SK-N-SH (cell line): ENCODE measurements at regions not wholly inside any gene's neighbourhood (a gene's known extent, or its start where the extent isn't known, plus 50 kb on each side); places are given as distances from the start of the nearest gene placed in this dataset.

Experiments
- CTCF ChIA-PET: fragments of 300-600, 350-600 bp; formaldehyde crosslinking; extraction: SDS; loops from one replicate; lab custom pipeline; 2021; lab: Yijun Ruan, JAX
- POLR2A ChIA-PET: fragments of 350-600 bp; sonication (Branson Sonifier 250); formaldehyde crosslinking; extraction: SDS; loops from one replicate; lab custom pipeline; 2020; ENCODE audit warnings: antibody characterized with exemption, inconsistent platforms; lab: Yijun Ruan, JAX
- DNase-seq: peaks from one replicate; pipeline ENCODE4 v3.0.0; 2012
- H2AFZ ChIP-seq: fragments of 200-600 bp; sonication (generic); 2 replicates; pipeline ENCODE4 v1.8.1; 2016; ENCODE audit warnings: antibody characterized with exemption, mild to moderate bottlenecking, low read depth
- H3F3A ChIP-seq: fragments of 200-600 bp; sonication (generic); replicated peaks from 2 replicates; pipeline ENCODE3; 2016; ENCODE audit warnings: antibody characterized with exemption, mild to moderate bottlenecking; ENCODE audit not compliant: insufficient read depth
- H3K27ac ChIP-seq, 2 experiments: fragments of 200-500 bp in 1 of 2; fragments of 200-600 bp in 1 of 2; sonication (Bioruptor generic) in 1 of 2; sonication (generic), shearing (Covaris generic) in 1 of 2; 2 replicates each; pipeline versions ENCODE4 v1.5.1 to v1.6.1; 2014 to 2016; ENCODE audit warnings: low read depth in 2 of 2, inconsistent platforms in 1 of 2, low read length in 1 of 2, mild to moderate bottlenecking in 1 of 2, mixed read lengths in 1 of 2
- H3K27me3 ChIP-seq: fragments of 200-600 bp; sonication (generic), shearing (Covaris generic); 2 replicates; pipeline ENCODE4 v1.6.1; 2016; ENCODE audit warnings: mixed run types; ENCODE audit not compliant: insufficient read depth
- H3K36me3 ChIP-seq, 2 experiments: fragments of 200-500 bp in 1 of 2; fragments of 200-600 bp in 1 of 2; sonication (Bioruptor generic) in 1 of 2; sonication (generic) in 1 of 2; replicated peaks in 1 of 2; 2 replicates each; pipeline versions ENCODE3 to v1.5.1; 2014 to 2016; ENCODE audit warnings: low read length in 1 of 2, mild to moderate bottlenecking in 1 of 2; ENCODE audit not compliant: insufficient read depth in 2 of 2, control insufficient read depth in 1 of 2
- H3K4me1 ChIP-seq, 2 experiments: fragments of 200-500 bp in 1 of 2; fragments of 200-600 bp in 1 of 2; sonication (Bioruptor generic) in 1 of 2; sonication (generic), shearing (Covaris generic) in 1 of 2; 2 replicates each; pipeline versions ENCODE4 v1.5.1 to v1.6.1; 2014 to 2016; ENCODE audit warnings: low read depth in 1 of 2, low read length in 1 of 2, mixed run types in 1 of 2; ENCODE audit not compliant: insufficient read depth in 2 of 2, control insufficient read depth in 1 of 2
- H3K4me2 ChIP-seq: fragments of 200-600 bp; sonication (generic), shearing (Covaris generic); 2 replicates; pipeline ENCODE4 v1.6.1; 2017; ENCODE audit warnings: mixed run types
- H3K4me3 ChIP-seq, 2 experiments: fragments of 200-500 bp in 1 of 2; fragments of 200-600 bp in 1 of 2; sonication (Bioruptor generic) in 1 of 2; sonication (generic), shearing (Covaris generic) in 1 of 2; 2 replicates each; pipeline versions ENCODE4 v1.5.1 to v1.8.1; 2014 to 2016; ENCODE audit warnings: low read depth in 2 of 2, inconsistent platforms in 1 of 2, low read length in 1 of 2, mild to moderate bottlenecking in 1 of 2, mixed read lengths in 1 of 2, moderate library complexity in 1 of 2
- H3K79me2 ChIP-seq: fragments of 200-600 bp; sonication (generic); 2 replicates; pipeline ENCODE4 v1.8.1; 2017; ENCODE audit warnings: mild to moderate bottlenecking; ENCODE audit not compliant: insufficient read depth
- H3K9ac ChIP-seq: fragments of 200-600 bp; sonication (generic); 2 replicates; pipeline ENCODE4 v1.6.1; 2017; ENCODE audit warnings: mixed run types
- H3K9me2 ChIP-seq: fragments of 200-600 bp; sonication (generic); 2 replicates; pipeline ENCODE4 v1.6.1; 2017; ENCODE audit warnings: mixed run types
- H3K9me3 ChIP-seq: fragments of 200-600 bp; sonication (generic); 2 replicates; pipeline ENCODE4 v1.6.1; 2017; ENCODE audit warnings: mixed run types, mild to moderate bottlenecking, moderate library complexity
- H4K20me1 ChIP-seq: fragments of 200-600 bp; sonication (generic); 2 replicates; pipeline ENCODE4 v1.6.1; 2017; ENCODE audit warnings: mild to moderate bottlenecking, mixed run types; ENCODE audit not compliant: insufficient read depth
- CHD2 ChIP-seq: fragments of 150-350 bp; IDR thresholded peaks from 2 replicates; pipeline ENCODE4 v1.6.1; 2018; ENCODE audit warnings: low read length; ENCODE audit not compliant: partially characterized antibody
- ELF1 ChIP-seq: IDR thresholded peaks from 2 replicates; pipeline ENCODE4 v1.4.0; 2012
- EZH2phosphoT487 ChIP-seq: fragments of 200-600 bp; sonication (generic); IDR thresholded peaks from 2 replicates; pipeline ENCODE4 v1.6.1; 2017; ENCODE audit warnings: low read depth, mixed run types, mild to moderate bottlenecking, antibody characterized with exemption, moderate library complexity, borderline replicate concordance
- FOSL2 ChIP-seq: IDR thresholded peaks from 2 replicates; pipeline ENCODE4 v1.4.0; 2012; ENCODE audit warnings: low read depth, mild to moderate bottlenecking, moderate library complexity, borderline replicate concordance
- FOXM1 ChIP-seq: IDR thresholded peaks from 2 replicates; pipeline ENCODE4 v1.4.0; 2012; ENCODE audit warnings: low read depth, mild to moderate bottlenecking
- GATA2 ChIP-seq: sonication (generic); formaldehyde crosslinking; IDR thresholded peaks from 2 replicates; pipeline ENCODE4 v1.5.0; 2020; ENCODE audit warnings: mild to moderate bottlenecking, missing genetic modification reagents
- MEF2A ChIP-seq: IDR thresholded peaks from 2 replicates; pipeline ENCODE4 v1.4.0; 2012; ENCODE audit warnings: low read depth, borderline replicate concordance
- MXI1 ChIP-seq: IDR thresholded peaks from 2 replicates; pipeline ENCODE4 v1.6.1; 2012; ENCODE audit warnings: mild to moderate bottlenecking, low read depth, low read length, improper control_type of control experiment
- NRF1 ChIP-seq: IDR thresholded peaks from 2 replicates; pipeline ENCODE4 v1.6.1; 2012; ENCODE audit warnings: low read depth, mild to moderate bottlenecking, low read length
- SIN3A ChIP-seq: IDR thresholded peaks from 2 replicates; pipeline ENCODE4 v1.6.1; 2012; ENCODE audit warnings: low read depth, mild to moderate bottlenecking, low read length, moderate library complexity, borderline replicate concordance
- SMC3 ChIP-seq: IDR thresholded peaks from 2 replicates; pipeline ENCODE4 v1.6.1; 2012; ENCODE audit warnings: low read depth, low read length, improper control_type of control experiment
- TCF12 ChIP-seq: IDR thresholded peaks from 2 replicates; pipeline ENCODE4 v1.4.0; 2012
- TEAD4 ChIP-seq: IDR thresholded peaks from 2 replicates; pipeline ENCODE4 v1.4.0; 2012; ENCODE audit warnings: mild to moderate bottlenecking, borderline replicate concordance; ENCODE audit not compliant: insufficient read depth
- WGBS: methylation state at CpG from one replicate; pipeline ENCODE4 v1.1.6; 2017; ENCODE audit warnings: low lambda C conversion rate; 5-methylcytosine and 5-hydroxymethylcytosine counted together
- TF ChIP-seq, protein P1 (sequence below): fragments of 200-600 bp; sonication (generic); IDR thresholded peaks from 2 replicates; pipeline ENCODE4 v1.6.1; 2017; ENCODE audit warnings: antibody characterized with exemption, mild to moderate bottlenecking, moderate library complexity
- TF ChIP-seq, protein P2 (sequence below): fragments of 150-350 bp; IDR thresholded peaks from 2 replicates; pipeline ENCODE4 v1.6.1; 2017; ENCODE audit warnings: antibody characterized with exemption, low read length, low read depth, borderline replicate concordance
- TF ChIP-seq, protein P3 (sequence below): IDR thresholded peaks from 2 replicates; pipeline ENCODE4 v1.4.0; 2012; ENCODE audit warnings: low read depth, borderline replicate concordance
- TF ChIP-seq, protein P4 (sequence below): IDR thresholded peaks from 2 replicates; pipeline ENCODE4 v1.4.0; 2012; ENCODE audit warnings: low read depth, borderline replicate concordance

DNA sequence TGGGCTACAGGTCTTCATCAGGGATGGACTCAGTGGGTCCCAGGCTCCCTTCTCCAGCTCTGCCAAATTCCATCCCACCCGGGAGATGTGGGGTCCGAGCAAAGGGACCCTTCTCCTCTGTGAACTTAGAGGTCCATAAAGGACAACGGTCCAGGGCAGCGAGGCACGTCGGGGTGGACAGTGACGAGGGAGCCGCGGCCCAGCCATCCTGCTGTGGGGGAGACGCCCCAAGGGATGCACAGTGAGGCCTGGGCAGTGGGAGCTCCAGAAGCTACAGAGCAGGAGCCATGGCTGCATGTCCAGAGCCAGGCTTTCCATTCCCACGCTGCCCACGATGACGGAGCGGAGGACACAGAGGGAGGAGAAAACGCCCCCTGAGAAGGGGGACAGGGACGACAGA is 107.5 kb upstream of the PPP1R26 start (continued):
- TF ChIP-seq TCF12 (no peak), NRF1 (no peak), SIN3A (no peak), ELF1 (no peak), EZH2phosphoT487 (no peak)
- TF ChIP-seq, protein P1, sequence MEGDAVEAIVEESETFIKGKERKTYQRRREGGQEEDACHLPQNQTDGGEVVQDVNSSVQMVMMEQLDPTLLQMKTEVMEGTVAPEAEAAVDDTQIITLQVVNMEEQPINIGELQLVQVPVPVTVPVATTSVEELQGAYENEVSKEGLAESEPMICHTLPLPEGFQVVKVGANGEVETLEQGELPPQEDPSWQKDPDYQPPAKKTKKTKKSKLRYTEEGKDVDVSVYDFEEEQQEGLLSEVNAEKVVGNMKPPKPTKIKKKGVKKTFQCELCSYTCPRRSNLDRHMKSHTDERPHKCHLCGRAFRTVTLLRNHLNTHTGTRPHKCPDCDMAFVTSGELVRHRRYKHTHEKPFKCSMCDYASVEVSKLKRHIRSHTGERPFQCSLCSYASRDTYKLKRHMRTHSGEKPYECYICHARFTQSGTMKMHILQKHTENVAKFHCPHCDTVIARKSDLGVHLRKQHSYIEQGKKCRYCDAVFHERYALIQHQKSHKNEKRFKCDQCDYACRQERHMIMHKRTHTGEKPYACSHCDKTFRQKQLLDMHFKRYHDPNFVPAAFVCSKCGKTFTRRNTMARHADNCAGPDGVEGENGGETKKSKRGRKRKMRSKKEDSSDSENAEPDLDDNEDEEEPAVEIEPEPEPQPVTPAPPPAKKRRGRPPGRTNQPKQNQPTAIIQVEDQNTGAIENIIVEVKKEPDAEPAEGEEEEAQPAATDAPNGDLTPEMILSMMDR = no peak

DNA sequence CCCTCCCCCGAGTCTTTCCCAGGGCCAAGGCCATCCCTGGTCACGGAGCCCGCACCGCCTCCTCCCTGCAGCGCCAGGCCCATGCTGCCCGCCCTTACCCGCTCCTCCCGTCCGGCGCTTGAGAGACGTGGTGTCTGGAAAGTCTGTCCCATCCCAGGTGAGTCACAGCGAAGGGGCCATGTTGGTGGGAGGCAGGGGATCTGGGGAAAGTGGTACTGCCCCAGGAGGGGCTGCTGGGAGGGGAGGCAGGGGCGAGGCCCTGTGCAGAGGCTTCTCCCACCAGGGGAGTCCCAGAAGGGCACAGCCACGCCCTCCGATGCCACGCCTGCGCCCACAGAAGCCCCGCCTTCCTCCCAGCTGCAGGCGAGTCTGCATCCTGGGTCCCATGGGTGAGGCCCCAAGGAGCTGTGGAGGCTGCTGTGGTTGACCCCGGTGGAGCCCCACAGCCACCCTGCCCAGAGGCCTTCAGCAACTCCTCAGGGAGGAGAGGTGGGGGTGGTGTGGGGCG is 107.0 kb upstream of the PPP1R26 start:
- Histone ChIP-seq H3K79me2 (no peaks in the 10 kb centered on the region), H3K27me3 (no peaks in the 10 kb centered on the region), H3K4me2 (no peak overlapping the region), H4K20me1 (no peaks in the 10 kb centered on the region), H3K9me2 (no peaks in the 10 kb centered on the region), H3K9ac (no peak overlapping the region), H3K9me3 (no peaks in the 10 kb centered on the region), H3F3A (no peaks in the 10 kb centered on the region), H3K27ac (no peak overlapping the region), H2AFZ (no peak overlapping the region), H3K4me3 (no peak overlapping the region), H3K36me3 (no peaks in the 10 kb centered on the region), H3K4me1 (peaks cover 0 to 8% of the 10 kb centered on the region in 2 experiments; a peak in 1 of 4 replicates)
- TF ChIP-seq, protein P2, sequence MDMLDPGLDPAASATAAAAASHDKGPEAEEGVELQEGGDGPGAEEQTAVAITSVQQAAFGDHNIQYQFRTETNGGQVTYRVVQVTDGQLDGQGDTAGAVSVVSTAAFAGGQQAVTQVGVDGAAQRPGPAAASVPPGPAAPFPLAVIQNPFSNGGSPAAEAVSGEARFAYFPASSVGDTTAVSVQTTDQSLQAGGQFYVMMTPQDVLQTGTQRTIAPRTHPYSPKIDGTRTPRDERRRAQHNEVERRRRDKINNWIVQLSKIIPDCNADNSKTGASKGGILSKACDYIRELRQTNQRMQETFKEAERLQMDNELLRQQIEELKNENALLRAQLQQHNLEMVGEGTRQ = no peak
- POLR2A ChIA-PET = no interaction called here
- WGBS = 77% methylated on average over 13 of the region's 21 CpGs
- CTCF ChIA-PET = interaction anchor here (0.8 to 2.3 kb wide), 5 partner anchors 8 to 593 kb away, joined by 3 to 10 read pairs (median 4); partner anchors contain the start of gene OLFM1
- no peak for DNase-seq

DNA sequence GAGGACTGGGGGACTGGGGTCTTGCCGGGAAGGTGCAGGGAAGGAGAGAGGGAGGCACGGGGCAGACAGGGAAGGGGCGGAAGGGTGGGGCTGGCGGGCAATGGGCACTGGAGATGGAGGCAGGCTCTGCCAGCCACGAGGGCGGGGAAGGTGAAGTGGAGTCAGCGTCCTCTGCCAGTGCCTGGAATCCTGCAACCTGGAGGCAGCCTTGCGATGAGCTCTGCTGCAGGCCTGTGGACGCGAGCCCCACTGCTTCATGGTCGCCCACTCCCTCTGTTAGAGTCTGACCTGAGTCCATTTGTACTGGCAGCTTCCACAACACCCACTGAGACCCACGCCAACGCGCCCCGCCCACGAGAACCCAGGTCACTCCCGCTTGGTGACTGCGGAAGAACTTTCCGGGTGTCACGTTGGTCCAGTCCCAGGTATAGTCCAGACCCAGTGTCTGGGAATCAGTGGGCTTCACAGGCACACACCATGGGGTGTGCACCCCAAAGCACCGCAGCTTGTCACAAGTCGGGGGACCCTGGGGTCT is 106.4 kb upstream of the PPP1R26 start:
- H3F3A ChIP-seq = no peaks in the 10 kb centered on the region
- no peak overlapping the region for H3K4me3 ChIP-seq
- no peaks in the 10 kb centered on the region for H4K20me1 ChIP-seq
- H2AFZ ChIP-seq = no peak overlapping the region
- no peak for DNase-seq
- H3K9me2 ChIP-seq = no peaks in the 10 kb centered on the region
- H3K4me1 ChIP-seq = peaks cover 0 to 8% of the 10 kb centered on the region in 2 experiments; a peak in 1 of 4 replicates
- H3K9ac ChIP-seq = no peak overlapping the region
- H3K9me3 ChIP-seq = no peaks in the 10 kb centered on the region
- H3K79me2 ChIP-seq = no peaks in the 10 kb centered on the region
- H3K27ac ChIP-seq = no peak overlapping the region
- 71% methylated on average over 20 of the region's 22 CpGs for WGBS
- H3K27me3 ChIP-seq = no peaks in the 10 kb centered on the region
- ChIA-PET CTCF (interaction anchor here (0.8 to 1.7 kb wide), 3 partner anchors 9 to 594 kb away, joined by 3 to 4 read pairs (median 3); no protein-coding TSS in a partner anchor), POLR2A (no interaction called here)
- no peak overlapping the region for H3K4me2 ChIP-seq
- H3K36me3 ChIP-seq = no peaks in the 10 kb centered on the region
- TF ChIP-seq, protein P3, sequence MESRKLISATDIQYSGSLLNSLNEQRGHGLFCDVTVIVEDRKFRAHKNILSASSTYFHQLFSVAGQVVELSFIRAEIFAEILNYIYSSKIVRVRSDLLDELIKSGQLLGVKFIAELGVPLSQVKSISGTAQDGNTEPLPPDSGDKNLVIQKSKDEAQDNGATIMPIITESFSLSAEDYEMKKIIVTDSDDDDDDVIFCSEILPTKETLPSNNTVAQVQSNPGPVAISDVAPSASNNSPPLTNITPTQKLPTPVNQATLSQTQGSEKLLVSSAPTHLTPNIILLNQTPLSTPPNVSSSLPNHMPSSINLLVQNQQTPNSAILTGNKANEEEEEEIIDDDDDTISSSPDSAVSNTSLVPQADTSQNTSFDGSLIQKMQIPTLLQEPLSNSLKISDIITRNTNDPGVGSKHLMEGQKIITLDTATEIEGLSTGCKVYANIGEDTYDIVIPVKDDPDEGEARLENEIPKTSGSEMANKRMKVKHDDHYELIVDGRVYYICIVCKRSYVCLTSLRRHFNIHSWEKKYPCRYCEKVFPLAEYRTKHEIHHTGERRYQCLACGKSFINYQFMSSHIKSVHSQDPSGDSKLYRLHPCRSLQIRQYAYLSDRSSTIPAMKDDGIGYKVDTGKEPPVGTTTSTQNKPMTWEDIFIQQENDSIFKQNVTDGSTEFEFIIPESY = no peak
- TF ChIP-seq, protein P4, sequence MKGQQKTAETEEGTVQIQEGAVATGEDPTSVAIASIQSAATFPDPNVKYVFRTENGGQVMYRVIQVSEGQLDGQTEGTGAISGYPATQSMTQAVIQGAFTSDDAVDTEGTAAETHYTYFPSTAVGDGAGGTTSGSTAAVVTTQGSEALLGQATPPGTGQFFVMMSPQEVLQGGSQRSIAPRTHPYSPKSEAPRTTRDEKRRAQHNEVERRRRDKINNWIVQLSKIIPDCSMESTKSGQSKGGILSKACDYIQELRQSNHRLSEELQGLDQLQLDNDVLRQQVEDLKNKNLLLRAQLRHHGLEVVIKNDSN = no peak
- TF ChIP-seq FOSL2 (no peak), SIN3A (no peak), SMC3 (no peak), FOXM1 (no peak), MEF2A (no peak), CHD2 (no peak), EZH2phosphoT487 (no peak), TEAD4 (no peak), GATA2 (CRISPR knock-in tag) (no peak), MXI1 (no peak)
- TF ChIP-seq, protein P2 = no peak
